BJ (cell line): ENCODE measurements at regions not wholly inside any gene's neighbourhood (a gene's known extent, or its start where the extent isn't known, plus 50 kb on each side); places are given as distances from the start of the nearest gene placed in this dataset.

Experiments used
- CTCF ChIA-PET: fragments of 350-600 bp; formaldehyde crosslinking; extraction: SDS; loops from one replicate; lab custom pipeline; 2021; ENCODE audit warnings: antibody characterized with exemption, inconsistent platforms; lab: Yijun Ruan, JAX
- POLR2A ChIA-PET: fragments of 300-600 bp; sonication (Branson Sonifier 250); formaldehyde crosslinking; extraction: SDS; loops from one replicate; lab custom pipeline; 2021; ENCODE audit warnings: antibody characterized with exemption; lab: Charles Lee
- DNase-seq: peaks from one replicate; pipeline ENCODE4 v3.0.0-alpha.2; 2011; ENCODE audit warnings: low read depth
- H3K27me3 ChIP-seq: 2 replicates; pipeline ENCODE4 v1.6.0; 2011; ENCODE audit warnings: low read length; ENCODE audit not compliant: control insufficient read depth, insufficient read depth
- H3K36me3 ChIP-seq: 2 replicates; pipeline ENCODE4 v1.5.1; 2011; ENCODE audit warnings: low read length; ENCODE audit not compliant: control insufficient read depth, insufficient read depth
- H3K4me3 ChIP-seq: 2 replicates; pipeline ENCODE4 v1.5.1; 2011; ENCODE audit warnings: low read depth, mild to moderate bottlenecking, control low read depth, low read length
- TF ChIP-seq, protein P1 (sequence below): IDR thresholded peaks from 2 replicates; pipeline ENCODE4 v1.5.1; 2011; ENCODE audit warnings: low read depth, mild to moderate bottlenecking, control low read depth, inconsistent platforms, low read length, moderate library complexity; ENCODE audit not compliant: insufficient read depth

DNA sequence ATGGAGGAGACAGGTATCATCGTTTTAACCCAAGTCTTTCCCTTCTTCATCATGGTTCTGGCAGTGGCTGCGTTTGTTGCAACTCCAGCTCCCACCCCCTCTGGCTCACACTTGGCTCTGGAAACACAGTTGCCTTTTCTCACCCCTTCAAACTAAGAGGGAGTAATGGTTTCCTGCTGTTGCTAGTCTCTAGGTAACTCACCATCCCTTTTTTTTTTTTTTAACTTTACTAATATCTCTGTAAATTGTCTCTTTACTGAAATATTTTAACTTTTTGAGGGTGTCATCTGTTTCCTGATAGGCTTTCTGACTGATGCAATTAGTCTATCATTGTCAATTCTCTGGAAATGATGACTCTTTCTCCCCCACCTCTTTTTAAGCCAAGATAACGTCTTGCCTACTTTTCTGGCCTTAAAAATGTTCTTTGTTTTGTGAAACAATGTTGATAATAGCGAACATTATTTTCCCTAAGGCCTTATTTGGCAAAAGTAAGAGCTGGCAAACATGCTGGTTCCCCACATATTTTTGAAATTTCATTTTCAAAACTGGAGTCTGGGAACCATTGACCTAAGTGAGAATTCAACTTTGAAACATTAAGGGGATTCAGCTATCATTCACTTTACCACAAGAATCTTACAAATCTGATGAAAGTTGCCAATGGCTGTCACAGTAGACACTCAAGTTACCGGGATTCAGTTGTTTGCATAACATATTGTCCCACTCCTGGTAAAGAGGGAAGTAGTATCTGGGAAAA is 85.3 kb downstream of the LEPR start:
- Histone ChIP-seq H3K4me3 (no peak overlapping the region), H3K27me3 (no peaks in the 10 kb centered on the region), H3K36me3 (no peaks in the 10 kb centered on the region)
- DNase-seq = no peak
- ChIA-PET POLR2A (no interaction called here), CTCF (no interaction called here)
- TF ChIP-seq, protein P1, sequence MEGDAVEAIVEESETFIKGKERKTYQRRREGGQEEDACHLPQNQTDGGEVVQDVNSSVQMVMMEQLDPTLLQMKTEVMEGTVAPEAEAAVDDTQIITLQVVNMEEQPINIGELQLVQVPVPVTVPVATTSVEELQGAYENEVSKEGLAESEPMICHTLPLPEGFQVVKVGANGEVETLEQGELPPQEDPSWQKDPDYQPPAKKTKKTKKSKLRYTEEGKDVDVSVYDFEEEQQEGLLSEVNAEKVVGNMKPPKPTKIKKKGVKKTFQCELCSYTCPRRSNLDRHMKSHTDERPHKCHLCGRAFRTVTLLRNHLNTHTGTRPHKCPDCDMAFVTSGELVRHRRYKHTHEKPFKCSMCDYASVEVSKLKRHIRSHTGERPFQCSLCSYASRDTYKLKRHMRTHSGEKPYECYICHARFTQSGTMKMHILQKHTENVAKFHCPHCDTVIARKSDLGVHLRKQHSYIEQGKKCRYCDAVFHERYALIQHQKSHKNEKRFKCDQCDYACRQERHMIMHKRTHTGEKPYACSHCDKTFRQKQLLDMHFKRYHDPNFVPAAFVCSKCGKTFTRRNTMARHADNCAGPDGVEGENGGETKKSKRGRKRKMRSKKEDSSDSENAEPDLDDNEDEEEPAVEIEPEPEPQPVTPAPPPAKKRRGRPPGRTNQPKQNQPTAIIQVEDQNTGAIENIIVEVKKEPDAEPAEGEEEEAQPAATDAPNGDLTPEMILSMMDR = no peak

DNA sequence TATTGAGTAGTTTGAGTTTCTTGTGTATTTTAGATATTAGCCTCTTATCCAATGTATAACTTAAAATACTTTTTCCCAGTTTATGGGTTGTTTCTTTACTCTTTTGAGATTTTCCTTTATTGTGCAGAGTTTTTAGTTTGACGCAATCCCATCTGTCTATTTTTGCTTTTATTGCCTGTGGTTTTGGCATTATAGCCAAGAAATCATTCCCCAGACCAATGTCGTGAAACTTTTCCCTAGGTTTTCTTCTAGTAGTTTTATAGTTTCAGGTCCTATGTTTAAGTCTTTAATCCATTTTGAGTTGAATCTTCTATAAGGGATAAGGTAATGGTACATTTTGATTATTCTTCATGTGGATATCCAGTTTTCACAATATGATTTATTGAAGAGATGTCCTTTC is 87.6 kb downstream of the LEPR start:
- no peak for DNase-seq
- H3K4me3 ChIP-seq = no peak overlapping the region
- TF ChIP-seq, protein P1 = no peak
- ChIA-PET CTCF (no interaction called here), POLR2A (no interaction called here)
- H3K36me3 ChIP-seq = no peaks in the 10 kb centered on the region
- H3K27me3 ChIP-seq = no peaks in the 10 kb centered on the region

DNA sequence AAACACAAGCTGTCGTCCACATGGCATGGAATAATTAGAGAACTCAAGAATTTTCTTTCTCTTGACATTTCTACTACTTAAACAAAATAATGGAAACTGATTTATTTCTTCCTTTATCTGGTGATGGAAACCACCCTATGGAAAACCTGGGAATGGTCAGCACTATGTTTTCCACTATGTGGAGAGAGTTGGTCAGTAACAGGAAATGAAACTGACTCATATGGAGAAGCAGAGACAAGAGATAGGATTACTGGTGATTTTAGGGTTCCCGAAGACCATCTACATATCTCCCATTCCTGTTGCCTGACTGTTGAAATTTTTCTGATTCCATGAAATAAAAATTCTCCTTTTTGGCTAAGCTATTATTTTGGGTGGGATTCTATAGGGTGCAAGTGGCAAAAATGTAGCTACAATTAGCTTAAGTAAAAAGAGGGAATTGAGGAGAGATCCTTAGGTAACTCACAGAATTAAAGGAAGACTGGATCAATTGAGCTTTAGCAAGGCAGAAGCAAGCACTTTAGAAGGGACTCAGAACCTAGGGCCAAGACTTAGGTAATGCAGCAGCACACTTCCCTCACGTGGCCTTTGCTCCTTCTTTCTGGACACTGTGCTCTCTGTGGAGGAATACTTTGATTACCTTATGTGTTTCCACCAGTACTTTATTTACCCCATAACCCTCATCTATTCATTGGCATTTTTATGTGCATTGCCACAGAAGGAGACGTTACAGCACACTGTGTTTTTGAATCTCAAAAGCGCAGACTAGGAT is 89.6 kb downstream of the LEPR start:
- Histone ChIP-seq H3K36me3 (no peaks in the 10 kb centered on the region), H3K4me3 (no peak overlapping the region), H3K27me3 (no peaks in the 10 kb centered on the region)
- CTCF ChIA-PET = interaction anchor here (1.3 kb wide), 1 partner anchor 178 kb away, joined by 4 read pairs; no protein-coding TSS in a partner anchor
- no peak for DNase-seq
- TF ChIP-seq, protein P1 = no peak
- POLR2A ChIA-PET = interaction anchor here (0.6 kb wide), 1 partner anchor 69 kb away, joined by 4 read pairs; no protein-coding TSS in a partner anchor

DNA sequence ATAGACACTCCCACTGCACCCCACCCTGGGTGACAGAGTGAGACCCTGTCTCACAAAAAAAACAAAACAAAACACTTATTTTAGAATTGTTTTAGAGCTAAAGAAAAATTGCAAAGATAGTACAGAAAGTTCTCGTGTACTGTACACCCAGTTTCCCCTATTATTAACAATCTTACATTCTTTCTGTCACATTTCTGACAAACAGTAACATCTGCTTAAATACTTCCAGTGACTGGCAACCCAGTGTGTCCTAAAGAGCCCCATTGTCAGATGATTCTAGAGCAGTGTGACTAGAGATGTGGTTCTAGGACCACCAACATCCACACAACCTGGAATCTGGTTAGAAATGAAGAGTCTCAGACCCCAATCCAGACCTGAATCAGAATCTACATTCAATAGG is 90.5 kb downstream of the LEPR start:
- TF ChIP-seq, protein P1 = no peak
- CTCF ChIA-PET = interaction anchor here (1.3 kb wide), 1 partner anchor 177 kb away, joined by 4 read pairs; no protein-coding TSS in a partner anchor
- DNase-seq = no peak
- Histone ChIP-seq H3K36me3 (no peaks in the 10 kb centered on the region), H3K27me3 (no peaks in the 10 kb centered on the region), H3K4me3 (no peak overlapping the region)
- POLR2A ChIA-PET = no interaction called here

GRCh38 chr1:65512383-65512782 is 91.9 kb downstream of the LEPR start:
- CTCF ChIA-PET = interaction anchor here (0.5 kb wide), 1 partner anchor 452 kb away, joined by 4 read pairs; no protein-coding TSS in a partner anchor
- TF ChIP-seq, protein P1 = no peak
- Histone ChIP-seq H3K4me3 (no peak overlapping the region), H3K27me3 (no peaks in the 10 kb centered on the region), H3K36me3 (no peaks in the 10 kb centered on the region)
- no peak for DNase-seq
- POLR2A ChIA-PET = no interaction called here
